ENCODE measurements at regions not wholly inside any gene's neighbourhood (a gene's known extent, or its start where the extent isn't known, plus 50 kb on each side); places are given as distances from the start of the nearest gene placed in this dataset.
A peak's percentile ranks its signal among the peaks of the same experiment; 100 is the strongest.

DNA sequence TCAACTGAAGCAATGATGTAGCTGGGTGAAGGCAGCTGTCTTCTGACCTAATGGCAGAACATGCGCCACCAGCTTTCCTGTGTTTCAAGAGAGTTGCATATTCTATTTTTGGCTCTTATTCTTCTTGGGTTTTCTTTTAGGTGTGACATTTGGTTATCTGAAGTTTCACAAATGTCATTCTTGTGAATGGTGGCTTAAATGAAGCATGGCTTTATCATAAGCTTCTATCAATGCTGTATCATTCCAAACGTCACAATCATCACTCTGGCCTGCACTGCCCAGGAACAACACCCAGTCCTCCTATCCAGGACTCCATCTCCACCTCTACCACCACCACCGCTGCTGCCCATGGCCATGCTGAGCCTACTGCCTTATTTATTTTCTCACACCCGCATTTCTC lies 69.7 kb upstream of the WWC2 start (continued):
- TF ChIP-seq ZNF407 (IDR thresholded peaks at IDR 0.05; ENCODE audit: low read depth) (no peak), ARID3A (IDR thresholded peaks at IDR 0.05; ENCODE audit: borderline replicate concordance, low read depth, low read length) (no peak), CBFA2T3 (IDR thresholded peaks at IDR 0.05) (no peak), ILF3 (IDR thresholded peaks at IDR 0.05; ENCODE audit: borderline replicate concordance) (no peak), GATAD2B (IDR thresholded peaks at IDR 0.05; ENCODE audit: borderline replicate concordance) (no peak), EP300 (IDR thresholded peaks at IDR 0.05; ENCODE audit: low read length) (peak; percentile 24; the same call in 1 of the 2 replicates), ARNT (IDR thresholded peaks at IDR 0.05) (no peak), SRSF1 (IDR thresholded peaks at IDR 0.05; ENCODE audit: low read depth, low read length) (no peak), DACH1 (IDR thresholded peaks at IDR 0.05; ENCODE audit: partially characterized antibody) (no peak), ZNF764 (CRISPR knock-in tag; IDR thresholded peaks at IDR 0.05; ENCODE audit: low read depth) (no peak), ZC3H8 (IDR thresholded peaks at IDR 0.05) (no peak), HMGXB4 (CRISPR knock-in tag; IDR thresholded peaks at IDR 0.05) (no peak), ZNF717 (CRISPR knock-in tag; IDR thresholded peaks at IDR 0.05) (no peak), NR2C2 (CRISPR knock-in tag; IDR thresholded peaks at IDR 0.05) (no peak), NR2C2 (tag; IDR thresholded peaks at IDR 0.05) (no peak), ZNF133 (CRISPR knock-in tag; IDR thresholded peaks at IDR 0.05) (no peak)
- TF ChIP-seq, protein P1, sequence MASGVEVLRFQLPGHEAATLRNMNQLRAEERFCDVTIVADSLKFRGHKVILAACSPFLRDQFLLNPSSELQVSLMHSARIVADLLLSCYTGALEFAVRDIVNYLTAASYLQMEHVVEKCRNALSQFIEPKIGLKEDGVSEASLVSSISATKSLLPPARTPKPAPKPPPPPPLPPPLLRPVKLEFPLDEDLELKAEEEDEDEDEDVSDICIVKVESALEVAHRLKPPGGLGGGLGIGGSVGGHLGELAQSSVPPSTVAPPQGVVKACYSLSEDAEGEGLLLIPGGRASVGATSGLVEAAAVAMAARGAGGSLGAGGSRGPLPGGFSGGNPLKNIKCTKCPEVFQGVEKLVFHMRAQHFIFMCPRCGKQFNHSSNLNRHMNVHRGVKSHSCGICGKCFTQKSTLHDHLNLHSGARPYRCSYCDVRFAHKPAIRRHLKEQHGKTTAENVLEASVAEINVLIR (CRISPR knock-in tag; IDR thresholded peaks at IDR 0.05): 0 out of 2 replicates have a peak, but pooled peaks have one; percentile 40

All from K562 (cell line).